Activated T-helper 9 cell treated with anti-CD3 and anti-CD28 coated beads, Interleukin-2, amount 50 U/mL, for 16 hours (primary cell): ENCODE measurements at regions not wholly inside any gene's neighbourhood (a gene's known extent, or its start where the extent isn't known, plus 50 kb on each side); places are given as distances from the start of the nearest gene placed in this dataset.
A peak's percentile ranks its signal among the peaks of the same experiment; 100 is the strongest.

Experiments used
- DNase-seq: peaks from one replicate; pipeline ENCODE4 v3.0.0-alpha.2; 2020; ENCODE audit warnings: low read depth

GRCh38 chr16:86664522-86665318 lies 86.4 kb downstream of the FOXL1 start:
- DNase-seq = peak; percentile 17

GRCh38 chr16:86665319-86665675 lies 86.9 kb downstream of the FOXL1 start:
- DNase-seq = no peak

DNA sequence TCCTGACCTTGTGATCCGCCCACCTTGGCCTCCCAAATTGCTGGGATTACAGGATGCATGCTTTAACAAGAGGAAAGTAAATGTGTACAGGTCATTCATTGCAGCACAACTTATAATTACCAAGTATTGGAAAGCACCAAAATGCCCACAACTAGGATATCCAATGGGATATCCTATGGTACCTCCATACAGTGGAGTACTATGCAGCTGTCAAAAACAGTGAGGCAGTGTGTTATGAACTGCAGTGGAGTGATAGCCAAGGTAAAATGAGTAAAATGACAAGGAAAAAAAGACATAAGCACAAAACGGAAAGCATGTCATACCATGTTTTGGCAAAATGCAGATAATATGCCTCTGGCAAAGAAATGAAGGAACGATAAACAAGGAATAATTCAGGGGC lies 87.6 kb downstream of the FOXL1 start:
- no peak for DNase-seq

DNA sequence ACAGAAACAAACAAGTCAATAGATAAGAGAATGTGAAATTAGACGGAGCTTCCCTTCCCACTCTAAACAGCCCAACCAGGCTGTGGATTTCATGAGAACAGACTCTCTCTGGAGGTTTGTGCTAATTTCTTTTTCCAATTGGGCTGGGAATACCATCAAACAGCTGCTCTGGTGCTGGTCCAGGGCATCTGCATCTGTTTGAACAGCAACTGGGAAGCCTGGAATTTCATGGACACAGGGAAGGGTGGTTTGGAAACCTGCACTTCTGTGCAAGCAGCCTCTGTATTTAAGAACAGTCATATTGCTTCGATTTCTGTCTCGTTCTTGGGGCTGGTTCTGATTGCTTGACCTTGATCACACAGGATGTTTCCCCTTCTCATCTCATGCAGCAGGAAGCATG lies 88.7 kb downstream of the FOXL1 start:
- DNase-seq = no peak

DNA sequence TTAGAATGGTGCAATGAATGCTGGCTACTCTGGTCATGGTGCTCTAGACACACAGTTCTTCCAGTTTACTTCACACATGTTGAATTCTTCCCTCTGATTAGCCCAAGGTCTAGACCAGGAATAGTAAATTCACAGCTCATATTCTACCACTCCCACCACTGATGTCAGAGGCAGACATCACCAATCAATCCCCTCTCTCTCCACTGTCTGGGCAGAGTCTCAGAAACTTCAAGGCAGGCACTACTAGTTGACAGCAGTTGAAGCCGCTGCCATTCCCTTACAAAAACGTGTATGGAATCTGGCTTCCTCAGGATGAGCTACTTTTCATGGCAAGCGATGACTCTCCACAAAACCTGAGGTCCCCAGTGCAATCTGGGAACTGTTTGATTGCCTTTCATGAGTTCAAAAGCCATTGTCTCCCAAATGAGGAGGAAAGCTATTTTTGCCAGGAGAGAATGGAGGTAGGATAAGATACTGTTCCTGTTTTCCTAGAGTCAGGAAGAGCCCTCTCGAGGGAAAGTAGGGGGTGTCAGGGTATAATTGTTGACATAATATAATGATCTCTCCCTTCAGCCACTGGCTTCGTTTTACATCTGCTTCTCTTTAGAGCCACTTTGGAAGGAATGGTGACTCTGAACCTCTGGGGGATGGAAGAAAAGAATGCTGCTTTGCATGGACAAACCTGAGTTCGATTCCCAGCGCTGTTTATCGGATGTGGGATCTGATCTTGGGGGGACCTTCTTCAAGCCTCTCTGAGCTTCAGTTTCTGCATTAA lies 90.0 kb downstream of the FOXL1 start:
- DNase-seq = no peak

- DNase-seq = no peak
Observed at GRCh38 chr16:86669285-86669805, 91.0 kb downstream of the FOXL1 start.

- no peak for DNase-seq
Observed at GRCh38 chr16:86669937-86670749, 91.8 kb downstream of the FOXL1 start.

DNA sequence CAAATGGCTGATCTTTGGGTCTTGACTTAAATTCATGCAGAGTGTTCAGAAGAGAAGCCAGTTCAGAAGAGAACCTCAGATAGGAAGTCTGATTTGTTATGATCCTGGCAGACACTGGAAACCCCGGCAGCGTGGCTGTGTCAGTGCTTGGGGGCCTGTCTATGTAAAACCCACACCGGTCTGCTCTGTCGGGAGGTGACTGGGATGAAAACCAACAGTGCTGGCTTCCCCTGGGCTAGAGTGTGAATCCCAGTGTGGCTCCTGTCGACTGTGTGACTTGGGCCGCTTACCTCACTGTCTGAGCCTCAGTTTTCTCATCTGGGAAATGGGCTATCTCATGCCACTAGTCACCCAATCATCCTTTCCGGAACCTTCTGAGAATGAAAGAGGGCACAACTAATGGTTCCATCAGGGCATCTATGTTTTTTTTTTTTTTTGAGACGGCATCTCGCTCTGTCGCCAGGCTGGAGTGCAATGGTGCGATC lies 92.4 kb downstream of the FOXL1 start:
- DNase-seq = no peak

DNA sequence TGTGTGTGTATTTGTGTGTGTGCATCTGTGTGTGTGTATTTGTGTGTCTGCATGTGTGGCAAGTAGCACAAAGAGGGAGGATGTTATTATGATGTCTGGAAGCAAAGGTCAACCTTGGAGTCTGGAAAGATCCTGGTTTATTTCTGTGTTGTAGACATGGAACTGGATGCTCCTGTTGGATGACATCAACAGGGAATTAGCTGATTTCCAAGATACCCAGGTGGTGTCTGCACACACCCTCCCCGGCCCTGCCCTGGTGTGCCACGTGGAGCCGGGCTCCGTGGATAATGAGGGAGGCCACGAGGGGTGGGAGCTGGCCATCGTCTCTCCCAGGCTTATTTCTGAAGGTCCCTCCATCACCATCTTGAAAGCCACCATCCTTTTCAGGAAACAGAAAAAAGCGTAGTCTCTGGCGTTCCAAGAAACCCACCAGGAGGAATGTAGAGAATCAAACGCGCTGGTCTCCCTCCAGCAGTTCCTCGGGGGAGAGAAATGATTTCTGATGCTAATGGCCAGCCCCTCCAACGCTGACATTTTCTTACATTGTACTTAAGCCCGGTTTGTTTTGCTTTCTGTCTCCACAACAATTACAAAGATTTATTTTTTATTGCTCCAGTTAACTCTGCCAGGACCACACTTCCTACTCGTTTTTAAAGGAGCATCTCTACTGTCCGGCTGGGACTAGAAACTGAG lies 93.3 kb downstream of the FOXL1 start:
- DNase-seq = no peak

- DNase-seq = no peak
Observed at GRCh38 chr16:86672179-86672863, 94.0 kb downstream of the FOXL1 start.

DNA sequence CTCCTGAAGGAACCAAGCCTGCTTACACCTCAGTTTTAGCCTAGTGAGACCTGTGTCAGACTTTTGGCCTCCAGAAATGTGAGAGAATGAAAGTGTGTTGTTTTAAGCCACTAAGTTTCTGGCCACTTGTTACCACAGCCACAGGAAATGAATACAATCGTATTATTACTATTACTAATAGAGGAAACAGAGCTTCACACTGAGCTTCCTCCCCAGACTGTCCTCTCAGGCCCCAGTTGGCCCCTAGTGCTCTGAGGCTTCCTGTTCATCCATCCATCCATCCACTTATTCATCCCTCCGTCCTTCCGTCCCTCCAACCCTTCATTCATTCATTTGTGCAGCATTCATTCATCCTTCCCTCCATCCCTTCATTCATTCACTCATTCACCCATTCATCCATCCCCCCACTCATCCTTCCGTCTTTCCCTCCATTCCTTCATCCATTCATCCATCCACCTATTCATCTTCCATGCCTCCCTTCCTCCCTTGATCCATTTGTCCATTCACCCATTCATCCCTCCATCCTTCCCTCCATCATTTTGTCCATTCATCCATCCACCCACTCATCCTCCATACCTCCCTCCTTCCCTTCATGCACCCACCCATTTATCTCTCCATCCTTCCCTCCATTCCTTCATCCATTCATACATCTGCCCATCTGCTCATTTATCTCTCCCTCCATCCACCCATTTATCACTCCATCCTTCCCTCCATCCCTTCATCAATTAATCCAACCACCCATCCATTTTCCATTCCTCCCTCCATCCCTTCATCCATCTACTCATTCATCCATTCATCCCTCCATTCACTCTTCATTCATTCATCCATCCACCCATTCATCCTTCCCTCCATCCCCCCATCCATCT lies 95.0 kb downstream of the FOXL1 start:
- no peak for DNase-seq

DNA sequence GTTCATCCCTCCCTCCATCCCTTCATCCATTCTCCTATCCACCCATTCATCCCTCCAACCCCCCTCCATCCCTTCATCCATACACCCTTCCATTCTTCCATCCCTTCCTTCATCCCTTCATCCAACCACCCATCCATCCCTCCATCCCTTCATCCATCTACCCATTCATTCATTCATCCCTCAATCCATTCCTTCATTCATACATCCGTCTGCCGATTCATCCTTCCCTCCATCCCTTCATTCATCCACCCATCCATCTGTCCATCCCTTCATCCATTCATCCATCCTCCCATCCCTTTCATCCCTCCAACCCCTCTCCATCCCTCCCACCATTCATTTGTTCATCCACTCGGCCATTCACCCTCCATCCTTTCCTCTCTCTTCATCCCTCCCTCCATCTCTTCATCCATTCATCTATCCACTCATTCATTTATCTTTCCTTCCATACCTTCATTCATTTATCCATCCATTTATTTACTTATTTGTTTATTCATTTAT lies 95.7 kb downstream of the FOXL1 start:
- DNase-seq = no peak

- no peak for DNase-seq
Observed at GRCh38 chr16:86676254-86676670, 97.9 kb downstream of the FOXL1 start.

- no peak for DNase-seq
Observed at GRCh38 chr16:86679490-86679889, 101.1 kb downstream of the FOXL1 start.

- no peak for DNase-seq
Observed at GRCh38 chr16:86680162-86680561, 101.8 kb downstream of the FOXL1 start.

DNA sequence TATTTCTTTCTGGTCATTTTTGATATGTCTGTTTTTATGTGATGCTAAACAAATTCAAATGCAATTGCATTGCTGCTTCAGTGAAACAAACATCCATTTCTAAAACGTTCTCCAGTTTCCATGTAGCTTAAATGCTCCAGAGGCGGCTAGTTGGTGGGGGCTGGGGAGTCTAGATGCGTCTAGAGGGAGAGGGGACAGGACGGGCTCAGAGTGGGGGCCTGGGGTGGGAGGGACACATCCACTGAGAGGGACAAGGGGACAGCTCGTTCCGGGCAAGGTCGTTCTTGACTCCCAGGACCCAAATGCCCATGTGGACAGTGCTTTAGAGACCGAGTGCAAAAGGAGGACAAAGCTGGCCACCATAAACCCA lies 102.3 kb downstream of the FOXL1 start:
- no peak for DNase-seq

DNA sequence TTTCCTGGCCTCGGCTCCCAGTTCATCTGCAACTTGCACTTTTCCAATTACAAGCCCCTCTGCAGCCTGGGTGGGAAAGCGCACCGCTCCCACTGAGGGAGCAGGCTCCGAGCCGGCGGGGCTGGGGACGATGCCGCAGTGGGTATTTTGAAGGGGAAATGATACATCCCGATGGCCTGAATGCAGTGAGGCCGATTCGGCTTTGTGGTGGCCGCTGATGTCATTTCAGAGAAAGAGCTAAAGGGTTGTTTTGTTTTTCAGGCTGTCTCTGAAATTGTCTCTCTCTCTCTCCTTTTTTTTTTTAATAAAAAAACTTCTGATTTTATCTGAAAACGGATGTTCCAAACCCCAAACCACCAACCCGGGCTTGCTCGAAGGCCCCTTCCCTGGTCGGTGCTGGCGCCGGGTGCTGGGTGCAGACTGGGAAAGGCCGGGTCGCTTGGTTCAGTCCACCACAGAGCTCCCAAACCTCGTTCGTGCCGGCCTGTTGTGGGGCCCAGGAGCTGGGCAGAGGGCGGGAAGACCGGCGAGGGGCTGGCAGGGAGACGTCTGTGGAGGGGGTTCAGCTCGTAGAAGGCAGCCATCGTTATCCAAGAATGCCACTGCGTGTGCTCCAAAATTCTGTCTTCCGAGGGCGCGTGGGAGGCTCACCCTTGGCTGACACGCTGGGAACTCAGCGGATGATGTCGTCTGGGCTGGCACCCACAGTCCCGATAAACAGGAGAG lies 102.8 kb downstream of the FOXL1 start:
- DNase-seq = no peak

DNA sequence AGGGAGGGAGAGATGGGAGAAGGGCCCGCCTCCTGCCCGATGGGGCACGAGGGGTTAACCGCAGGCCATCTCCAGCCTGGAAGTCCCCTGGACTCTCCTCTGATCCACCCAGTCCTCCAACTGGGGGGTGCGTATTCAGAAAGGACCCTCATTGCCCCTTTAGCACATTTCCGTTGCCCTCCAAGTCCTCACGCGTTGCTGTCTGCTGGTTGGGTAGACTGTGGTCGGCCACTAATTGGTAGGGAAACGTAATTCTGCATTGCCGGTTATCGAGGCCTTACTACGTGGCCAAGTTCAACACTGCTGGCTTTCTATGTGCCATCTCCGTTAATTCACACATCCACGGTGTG lies 103.4 kb downstream of the FOXL1 start:
- no peak for DNase-seq

DNA sequence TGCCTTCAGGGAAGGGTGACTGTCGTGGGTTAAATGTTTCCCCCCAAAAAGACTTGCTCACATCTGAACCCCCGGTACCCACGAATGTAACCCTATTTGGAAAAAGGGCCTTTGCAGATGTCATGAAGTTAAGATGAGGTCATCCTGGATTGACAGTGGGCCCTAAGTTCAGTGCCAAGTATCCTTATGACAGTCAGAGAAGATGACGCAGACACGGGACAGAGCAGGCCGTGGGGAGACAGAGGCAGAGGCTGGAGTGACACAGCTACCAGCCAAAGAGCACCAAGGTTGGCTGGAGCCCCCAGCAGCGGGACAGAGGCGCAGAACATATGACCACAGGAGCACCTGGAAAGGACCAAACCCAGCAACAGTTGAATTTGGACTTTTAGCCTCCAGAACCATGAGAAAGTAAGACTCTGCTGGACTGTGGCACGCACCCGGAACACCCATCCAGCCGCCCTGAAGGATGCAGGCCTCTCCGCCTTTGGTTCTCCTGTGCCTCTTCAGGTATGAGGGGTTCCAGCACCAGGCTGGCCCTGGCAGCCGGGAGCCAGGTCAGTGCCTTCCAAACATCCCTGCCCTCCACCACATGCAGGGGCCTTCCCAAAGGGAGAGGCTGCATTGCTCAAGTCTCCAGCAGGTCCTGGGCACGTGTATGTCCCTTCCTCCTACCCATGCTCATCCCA lies 104.0 kb downstream of the FOXL1 start:
- no peak for DNase-seq
